Suprapubic skin (tissue), 4 donors: ENCODE measurements at regions not wholly inside any gene's neighbourhood (a gene's known extent, or its start where the extent isn't known, plus 50 kb on each side); places are given as distances from the start of the nearest gene placed in this dataset.

Experiments
- DNase-seq, 2 donors: peaks; one replicate each; pipeline ENCODE4 v3.0.0-alpha.2; 2019; ENCODE audit warnings: low spot score in 2 of 2
- H3K27ac ChIP-seq: fragments of 200-600 bp; sonication (generic); one replicate; pipeline ENCODE4 v1.5.1; 2019
- H3K27me3 ChIP-seq: fragments of 200-600 bp; sonication (generic); one replicate; pipeline ENCODE4 v1.5.1; 2019
- H3K36me3 ChIP-seq: fragments of 200-600 bp; sonication (generic); one replicate; pipeline ENCODE4 v1.5.1; 2019
- H3K4me1 ChIP-seq: fragments of 200-600 bp; sonication (generic); one replicate; pipeline ENCODE4 v1.5.1; 2019
- H3K4me3 ChIP-seq: fragments of 200-600 bp; sonication (generic); one replicate; pipeline ENCODE4 v1.5.1; 2019; ENCODE audit warnings: mild to moderate bottlenecking
- H3K9me3 ChIP-seq: fragments of 200-600 bp; sonication (generic); one replicate; pipeline ENCODE4 v1.5.1; 2019
- CTCF ChIP-seq, 2 donors: fragments of 200-600 bp in 1 of 2; fragments of 450-650 bp in 1 of 2; sonication (generic) in 1 of 2; IDR thresholded peaks; one replicate each; pipeline ENCODE4 v1.5.1; 2016 to 2019; ENCODE audit warnings: antibody characterized with exemption in 2 of 2, mild to moderate bottlenecking in 1 of 2, moderate library complexity in 1 of 2
- EP300 ChIP-seq: sonication (generic); formaldehyde crosslinking; IDR thresholded peaks from one replicate; pipeline ENCODE4 v1.6.1; 2017; ENCODE audit warnings: antibody characterized with exemption
- POLR2A ChIP-seq, 2 donors: fragments of 450-650 bp; IDR thresholded peaks; one replicate each; pipeline ENCODE4 v1.6.1; 2017; ENCODE audit warnings: antibody characterized with exemption in 2 of 2, mild to moderate bottlenecking in 2 of 2, moderate library complexity in 2 of 2
- POLR2AphosphoS5 ChIP-seq, 3 donors: sonication (generic); formaldehyde crosslinking; IDR thresholded peaks; one replicate each; pipeline ENCODE4 v1.6.1; 2017; ENCODE audit warnings: antibody characterized with exemption in 3 of 3
- WGBS: methylation state at CpG from one replicate; pipeline ENCODE4 v1.1.5; 2018; 5-methylcytosine and 5-hydroxymethylcytosine counted together

DNA sequence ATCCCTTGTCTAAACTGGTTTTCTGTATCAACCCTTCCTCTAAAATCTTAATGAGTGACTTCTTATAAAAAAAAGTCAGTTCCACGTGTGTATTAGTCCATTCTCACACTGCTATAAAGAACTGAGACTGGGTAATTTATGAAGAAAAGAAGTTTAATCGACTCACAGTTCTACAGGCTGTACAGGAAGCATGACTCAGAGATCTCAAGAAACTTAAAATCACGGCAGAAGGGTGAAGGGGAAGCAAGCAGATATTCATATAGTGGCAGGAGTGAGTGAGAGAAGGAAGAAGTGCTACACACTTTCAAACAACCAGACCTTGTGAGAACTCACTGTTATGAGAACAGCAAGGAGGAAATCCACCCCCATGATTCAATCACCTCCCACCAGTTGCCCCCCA, 307.8 kb upstream of the ARRDC3 start:
- Histone ChIP-seq H3K27me3 (no peaks in the 10 kb centered on the region), H3K36me3 (no peaks in the 10 kb centered on the region), H3K4me1 (no peaks in the 10 kb centered on the region), H3K4me3 (no peak overlapping the region), H3K27ac (no peak overlapping the region), H3K9me3 (no peaks in the 10 kb centered on the region)
- no peak for DNase-seq
- 61% methylated on average over 3 of the region's 3 CpGs for WGBS
- no peak for TF ChIP-seq POLR2A (IDR thresholded peaks at IDR 0.05)
- no peak for TF ChIP-seq POLR2AphosphoS5 (IDR thresholded peaks at IDR 0.05)
- no peak for TF ChIP-seq EP300
- no peak for TF ChIP-seq CTCF (IDR thresholded peaks at IDR 0.05)

DNA sequence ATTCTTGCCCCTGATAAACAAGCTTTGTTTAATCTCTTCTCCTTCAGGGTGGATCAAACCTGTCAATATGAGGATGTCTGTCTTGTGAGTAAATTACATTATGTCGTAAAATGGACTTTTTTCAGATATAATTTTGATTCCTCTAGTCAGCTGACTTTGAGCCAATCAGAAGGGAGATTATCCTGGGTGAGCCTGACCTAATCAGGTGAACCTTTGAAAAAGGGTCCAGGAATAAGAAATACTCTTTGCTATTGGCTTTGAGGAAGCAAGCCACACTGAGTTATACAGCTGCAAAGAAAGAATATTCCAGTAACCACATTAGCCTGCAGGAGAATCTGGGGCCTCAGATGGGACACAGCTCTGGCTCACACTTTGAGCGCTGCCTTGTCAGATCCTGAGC, 304.3 kb upstream of the ARRDC3 start:
- Histone ChIP-seq H3K9me3 (no peaks in the 10 kb centered on the region), H3K4me1 (no peaks in the 10 kb centered on the region), H3K4me3 (no peak overlapping the region), H3K27me3 (no peaks in the 10 kb centered on the region), H3K36me3 (no peaks in the 10 kb centered on the region), H3K27ac (no peak overlapping the region)
- DNase-seq = no peak
- TF ChIP-seq POLR2A (IDR thresholded peaks at IDR 0.05) (no peak), EP300 (no peak), POLR2AphosphoS5 (IDR thresholded peaks at IDR 0.05) (no peak), CTCF (IDR thresholded peaks at IDR 0.05) (no peak)
- 80% methylated on average over 2 of the region's 2 CpGs for WGBS

DNA sequence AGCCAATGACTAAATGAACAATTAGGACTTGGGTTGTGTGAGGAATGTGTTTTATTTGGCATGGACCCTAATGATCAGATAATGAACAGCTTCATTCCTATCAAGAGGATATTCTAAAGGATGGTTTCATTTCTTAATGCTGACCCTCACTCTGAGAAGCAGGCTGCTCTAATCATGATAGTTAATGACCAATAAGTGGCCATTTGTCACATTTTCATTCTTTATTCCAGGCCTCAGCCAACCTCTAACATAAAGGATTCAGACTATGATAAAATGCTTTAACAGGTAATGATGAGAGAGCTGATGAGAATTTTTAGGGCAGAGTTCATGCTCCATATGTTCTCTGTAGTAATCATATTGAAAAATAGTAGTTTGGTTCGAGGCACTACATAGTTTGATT, 301.5 kb upstream of the ARRDC3 start:
- TF ChIP-seq POLR2AphosphoS5 (IDR thresholded peaks at IDR 0.05) = no peak
- TF ChIP-seq EP300 = no peak
- TF ChIP-seq POLR2A (IDR thresholded peaks at IDR 0.05) = no peak
- TF ChIP-seq CTCF (IDR thresholded peaks at IDR 0.05) = no peak
- H3K27ac ChIP-seq = no peak overlapping the region
- H3K4me3 ChIP-seq = no peak overlapping the region
- DNase-seq = no peak
- no peaks in the 10 kb centered on the region for H3K4me1 ChIP-seq
- 53% methylated on average over 1 of the region's 1 CpG for WGBS
- H3K9me3 ChIP-seq = no peaks in the 10 kb centered on the region
- no peaks in the 10 kb centered on the region for H3K27me3 ChIP-seq
- no peaks in the 10 kb centered on the region for H3K36me3 ChIP-seq

- WGBS = 72% methylated on average over 4 of the region's 4 CpGs
- H3K36me3 ChIP-seq = no peaks in the 10 kb centered on the region
These were observed 287.4 kb upstream of the ARRDC3 start for GRCh38 chr5:91670563-91670962.

DNA sequence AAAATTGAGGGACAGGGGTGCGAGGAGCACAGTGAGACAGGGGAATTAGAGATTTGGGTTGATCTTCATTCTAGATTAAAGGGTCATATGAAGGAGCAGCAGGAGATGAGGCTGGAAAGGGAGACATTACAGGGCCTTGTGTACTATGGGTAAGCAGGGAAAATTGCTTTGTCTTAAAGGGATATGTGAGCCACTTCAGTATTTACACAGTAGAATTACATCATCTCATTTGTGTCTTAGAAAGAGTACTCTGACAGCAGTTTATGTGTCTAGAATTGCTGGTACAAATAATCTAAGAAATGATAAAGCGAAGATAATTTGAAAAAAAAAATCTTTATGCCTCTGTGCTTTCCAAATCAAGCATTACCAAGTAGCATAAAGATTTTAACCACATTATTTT, 287.0 kb upstream of the ARRDC3 start:
- Histone ChIP-seq H3K36me3 (no peaks in the 10 kb centered on the region), H3K4me3 (no peak overlapping the region), H3K27ac (no peak overlapping the region), H3K9me3 (no peaks in the 10 kb centered on the region), H3K4me1 (no peaks in the 10 kb centered on the region), H3K27me3 (no peaks in the 10 kb centered on the region)
- no peak for DNase-seq
- no peak for TF ChIP-seq POLR2AphosphoS5 (IDR thresholded peaks at IDR 0.05)
- TF ChIP-seq POLR2A (IDR thresholded peaks at IDR 0.05) = no peak
- no peak for TF ChIP-seq CTCF (IDR thresholded peaks at IDR 0.05)
- no peak for TF ChIP-seq EP300
- WGBS = 74% methylated on average over 2 of the region's 2 CpGs

More at GRCh38 chr5:91670563-91670962, 287.4 kb upstream of the ARRDC3 start:
- Histone ChIP-seq H3K4me1 (no peaks in the 10 kb centered on the region), H3K4me3 (no peak overlapping the region), H3K9me3 (no peaks in the 10 kb centered on the region), H3K27ac (no peak overlapping the region), H3K27me3 (no peaks in the 10 kb centered on the region)
- DNase-seq = no peak
- TF ChIP-seq CTCF (IDR thresholded peaks at IDR 0.05) (no peak), POLR2AphosphoS5 (IDR thresholded peaks at IDR 0.05) (no peak), EP300 (no peak), POLR2A (IDR thresholded peaks at IDR 0.05) (no peak)
